T follicular helper cell (primary cell): ENCODE measurements at regions not wholly inside any gene's neighbourhood (a gene's known extent, or its start where the extent isn't known, plus 50 kb on each side); places are given as distances from the start of the nearest gene placed in this dataset.

Experiments used
- DNase-seq: peaks from one replicate; pipeline ENCODE4 v3.0.0-alpha.2; 2020; ENCODE audit warnings: low read depth

- DNase-seq, result no peak
Observed at GRCh38 chr12:69062621-69063237, 129.8 kb upstream of the CPM start.

GRCh38 chr12:69064734-69065443 lies 131.9 kb upstream of the CPM start:
- no peak for DNase-seq

- no peak for DNase-seq
Observed at GRCh38 chr12:69065775-69066174, 132.8 kb upstream of the CPM start.

- no peak for DNase-seq
Observed at GRCh38 chr12:69066492-69067373, 133.8 kb upstream of the CPM start.

GRCh38 chr12:69067713-69068112 lies 134.7 kb upstream of the CPM start:
- DNase-seq, result no peak

- DNase-seq, result no peak
Observed at GRCh38 chr12:69068448-69068847, 135.5 kb upstream of the CPM start.

- DNase-seq, result no peak
Observed at GRCh38 chr12:69069479-69069878, 136.5 kb upstream of the CPM start.

- DNase-seq, result peak; percentile 30
Observed at GRCh38 chr12:69070319-69071090, 137.5 kb upstream of the CPM start.

- no peak for DNase-seq
Observed at GRCh38 chr12:69071091-69071370, 138.1 kb upstream of the CPM start.

- DNase-seq, result no peak
Observed at GRCh38 chr12:69073035-69073434, 140.1 kb upstream of the CPM start.

GRCh38 chr12:69074556-69075349 lies 141.8 kb upstream of the CPM start:
- no peak for DNase-seq

GRCh38 chr12:69083689-69084088 lies 150.7 kb upstream of the CPM start:
- DNase-seq, result no peak

GRCh38 chr12:69084816-69085378 lies 151.9 kb upstream of the CPM start:
- DNase-seq, result no peak

GRCh38 chr12:69085852-69086251 lies 152.9 kb upstream of the CPM start:
- no peak for DNase-seq

GRCh38 chr12:69087986-69088385 lies 151.4 kb upstream of the CPSF6 start:
- DNase-seq, result no peak

GRCh38 chr12:69090722-69091121 lies 148.6 kb upstream of the CPSF6 start:
- DNase-seq, result no peak

GRCh38 chr12:69091442-69092017 lies 147.8 kb upstream of the CPSF6 start:
- no peak for DNase-seq

GRCh38 chr12:69092137-69092536 lies 147.2 kb upstream of the CPSF6 start:
- DNase-seq, result no peak

GRCh38 chr12:69094606-69095216 lies 144.7 kb upstream of the CPSF6 start:
- no peak for DNase-seq

- DNase-seq, result no peak
Observed at GRCh38 chr12:69095765-69096477, 143.4 kb upstream of the CPSF6 start.
